NCI-H82 treated with DMSO at 0.1 percent for 48 hours (cell line): ENCODE measurements at regions not wholly inside any gene's neighbourhood (a gene's known extent, or its start where the extent isn't known, plus 50 kb on each side); places are given as distances from the start of the nearest gene placed in this dataset.
"Not testable (repeated sequence)": the region's sequence is repeated elsewhere in the genome, so short reads cannot be mapped to it uniquely, and the experiment has no call there.

Source experiments
- DNase-seq: peaks from one replicate; lab custom pipeline; 2025; ENCODE audit not compliant: unreplicated experiment; lab: John Stamatoyannopoulos, UW

- DNase-seq = no peak
Measured at GRCh38 chr9:109653470-109653869, 126.5 kb upstream of the PALM2AKAP2 start.

- not testable (repeated sequence) for DNase-seq
Measured at GRCh38 chr9:109663978-109664377, 116.0 kb upstream of the PALM2AKAP2 start.

- DNase-seq = not testable (repeated sequence)
Measured at GRCh38 chr9:109665736-109666135, 114.3 kb upstream of the PALM2AKAP2 start.

- DNase-seq = no peak
Measured at GRCh38 chr9:109681301-109681700, 98.7 kb upstream of the PALM2AKAP2 start.

- DNase-seq = no peak
Measured at GRCh38 chr9:109682227-109682626, 97.8 kb upstream of the PALM2AKAP2 start.

GRCh38 chr9:109683521-109683920 is 96.5 kb upstream of the PALM2AKAP2 start:
- DNase-seq = no peak

GRCh38 chr9:109689701-109690100 is 90.3 kb upstream of the PALM2AKAP2 start:
- DNase-seq = no peak

- no peak for DNase-seq
Measured at GRCh38 chr9:109699019-109699418, 81.0 kb upstream of the PALM2AKAP2 start.

GRCh38 chr9:109704546-109704945 is 75.5 kb upstream of the PALM2AKAP2 start:
- DNase-seq = no peak

- DNase-seq = peak; percentile 0
Measured at GRCh38 chr9:109705515-109705914, 74.5 kb upstream of the PALM2AKAP2 start.

- DNase-seq = no peak
Measured at GRCh38 chr9:109707355-109707754, 72.6 kb upstream of the PALM2AKAP2 start.

- DNase-seq = no peak
Measured at GRCh38 chr9:109708451-109708945, 71.5 kb upstream of the PALM2AKAP2 start.

GRCh38 chr9:109709866-109710265 is 70.1 kb upstream of the PALM2AKAP2 start:
- DNase-seq = no peak

- DNase-seq = no peak
Measured at GRCh38 chr9:109710830-109711229, 69.2 kb upstream of the PALM2AKAP2 start.

- DNase-seq = no peak
Measured at GRCh38 chr9:109715344-109715743, 64.7 kb upstream of the PALM2AKAP2 start.

GRCh38 chr9:109716631-109717030 is 63.4 kb upstream of the PALM2AKAP2 start:
- DNase-seq = no peak

GRCh38 chr9:109717342-109717741 is 62.7 kb upstream of the PALM2AKAP2 start:
- no peak for DNase-seq

- no peak for DNase-seq
Measured at GRCh38 chr9:109718861-109719260, 61.1 kb upstream of the PALM2AKAP2 start.

GRCh38 chr9:109721001-109721400 is 59.0 kb upstream of the PALM2AKAP2 start:
- no peak for DNase-seq

- no peak for DNase-seq
Measured at GRCh38 chr9:109722007-109722406, 58.0 kb upstream of the PALM2AKAP2 start.

GRCh38 chr9:109723781-109724180 is 56.2 kb upstream of the PALM2AKAP2 start:
- DNase-seq = no peak

GRCh38 chr9:109725460-109725859 is 54.5 kb upstream of the PALM2AKAP2 start:
- no peak for DNase-seq

GRCh38 chr9:109726119-109726518 is 53.9 kb upstream of the PALM2AKAP2 start:
- DNase-seq = no peak
